ENCODE measurements at regions not wholly inside any gene's neighbourhood (a gene's known extent, or its start where the extent isn't known, plus 50 kb on each side); places are given as distances from the start of the nearest gene placed in this dataset.

- TF ChIP-seq CTCF (conservative IDR thresholded peaks at IDR 0.05 in 1 of 2, IDR thresholded peaks at IDR 0.05 in 1 of 2; ENCODE audit: low read depth in 1 of 2, low read length in 2 of 2) (no peak), EZH2 (IDR thresholded peaks at IDR 0.05; ENCODE audit: low read length, missing control alignments) (no peak)
Observed at GRCh38 chr6:14722704-14723103, 523.2 kb upstream of the JARID2 start.
